ENCODE measurements at regions not wholly inside any gene's neighbourhood (a gene's known extent, or its start where the extent isn't known, plus 50 kb on each side); places are given as distances from the start of the nearest gene placed in this dataset.
"Not testable (repeated sequence)": the region's sequence is repeated elsewhere in the genome, so short reads cannot be mapped to it uniquely, and the experiment has no call there.

- not testable (repeated sequence) for H3K9me3 Mint-ChIP-seq; H3K27ac Mint-ChIP-seq; DNase-seq (ENCODE audit: low spot score); H3K4me3 Mint-ChIP-seq; H3K4me1 Mint-ChIP-seq (ENCODE audit: low read depth); H3K36me3 Mint-ChIP-seq (ENCODE audit: low read depth)
- peaks cover 52% of the 10 kb centered on the region for H3K27me3 Mint-ChIP-seq (ENCODE audit: low read depth)
Observed at GRCh38 chr1:22211459-22211858, 68.6 kb upstream of the WNT4 start.

DNA sequence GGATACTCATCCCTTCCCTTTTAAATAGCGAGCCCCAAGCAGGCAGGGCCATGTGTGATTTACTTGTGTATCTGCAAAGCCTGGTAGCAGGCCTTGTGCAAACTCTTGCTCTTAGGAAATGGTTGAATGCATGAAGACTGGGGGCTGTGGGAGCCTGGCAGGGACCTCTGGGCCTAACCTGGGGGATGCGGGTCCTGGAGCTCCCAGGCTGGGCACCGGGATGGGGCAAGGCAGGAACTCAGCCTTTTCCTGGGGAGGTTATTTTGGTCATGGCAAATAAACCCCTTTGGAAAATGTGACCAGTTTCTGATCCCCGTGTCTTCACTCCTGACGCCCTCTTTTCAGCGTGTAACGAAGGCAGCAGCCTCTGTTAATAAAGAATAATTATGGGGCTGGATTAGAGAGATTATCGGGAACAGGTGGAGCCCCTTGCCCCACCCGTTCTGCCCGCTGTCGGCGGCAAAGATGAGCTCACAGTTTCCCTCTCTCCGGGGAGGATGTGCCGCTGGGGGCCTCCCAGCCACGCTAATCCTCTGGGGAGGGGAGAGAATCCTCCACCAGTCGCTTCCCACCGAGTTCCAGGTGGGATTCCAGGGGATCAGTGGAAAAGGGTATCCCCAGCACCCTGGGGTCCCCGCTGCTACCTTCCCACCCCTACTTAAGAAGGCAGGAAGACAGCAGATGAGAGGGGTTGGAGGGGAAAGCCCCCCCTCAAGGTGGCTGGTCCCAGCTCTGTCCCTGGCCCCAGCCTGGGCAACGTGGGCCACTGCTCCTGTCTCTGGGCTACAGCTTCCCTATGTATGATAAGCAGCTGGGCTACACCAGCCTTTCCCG, 69.7 kb upstream of the WNT4 start:
- no peaks in the 10 kb centered on the region for H3K4me1 Mint-ChIP-seq (ENCODE audit: low read depth)
- no peak for DNase-seq (ENCODE audit: low spot score)
- H3K27me3 Mint-ChIP-seq (ENCODE audit: low read depth), result peaks cover 47% of the 10 kb centered on the region
- no peaks in the 10 kb centered on the region for H3K36me3 Mint-ChIP-seq (ENCODE audit: low read depth)
- no peak overlapping the region for H3K4me3 Mint-ChIP-seq
- H3K27ac Mint-ChIP-seq, result no peak overlapping the region
- H3K9me3 Mint-ChIP-seq, result no peaks in the 10 kb centered on the region

DNA sequence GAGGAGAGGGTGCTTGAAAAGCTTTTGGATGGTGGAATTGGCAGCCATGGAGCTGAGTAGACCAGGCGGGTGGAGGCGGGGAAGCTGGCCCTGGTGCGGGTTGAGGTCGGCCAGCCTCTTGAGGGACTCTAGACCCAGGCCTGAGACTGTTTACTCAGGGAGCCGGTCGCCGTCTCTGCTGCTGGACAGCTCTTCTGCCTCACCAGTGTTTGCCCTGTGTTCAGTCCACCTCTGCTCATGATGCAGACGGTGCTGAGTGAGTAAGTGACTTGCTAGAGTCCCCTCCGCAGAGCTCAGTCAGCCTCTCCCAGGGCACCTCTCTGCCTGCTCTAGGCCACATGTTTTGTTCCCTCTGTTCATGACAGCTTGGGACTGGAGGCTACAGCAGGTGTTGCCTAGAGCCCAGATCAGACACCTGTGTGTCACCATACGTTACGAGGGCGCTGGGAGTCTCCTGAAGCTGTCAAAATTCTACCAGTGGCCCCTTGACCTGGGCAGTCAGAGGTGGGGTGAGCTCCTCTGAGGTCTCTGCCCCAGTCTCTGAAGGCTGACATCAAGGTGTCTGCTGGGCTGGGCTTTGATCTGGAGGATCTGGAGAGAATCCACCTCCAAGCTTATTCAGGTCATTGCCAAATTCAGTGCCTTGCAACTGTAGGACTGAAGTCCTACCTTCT, 73.5 kb upstream of the WNT4 start:
- Mint-ChIP-seq H3K9me3 (no peaks in the 10 kb centered on the region), H3K27me3 (ENCODE audit: low read depth) (peaks cover 28% of the 10 kb centered on the region), H3K4me1 (ENCODE audit: low read depth) (no peaks in the 10 kb centered on the region), H3K27ac (no peak overlapping the region), H3K36me3 (ENCODE audit: low read depth) (no peaks in the 10 kb centered on the region), H3K4me3 (no peak overlapping the region)
- no peak for DNase-seq (ENCODE audit: low spot score)

GRCh38 chr1:22216966-22217365, 74.1 kb upstream of the WNT4 start:
- no peak for DNase-seq (ENCODE audit: low spot score)
- Mint-ChIP-seq H3K27ac (no peak overlapping the region), H3K9me3 (no peaks in the 10 kb centered on the region), H3K36me3 (ENCODE audit: low read depth) (no peaks in the 10 kb centered on the region), H3K4me3 (no peak overlapping the region), H3K27me3 (ENCODE audit: low read depth) (peaks cover 23% of the 10 kb centered on the region), H3K4me1 (ENCODE audit: low read depth) (no peaks in the 10 kb centered on the region)

- Mint-ChIP-seq H3K9me3 (no peaks in the 10 kb centered on the region), H3K36me3 (ENCODE audit: low read depth) (no peaks in the 10 kb centered on the region), H3K27me3 (ENCODE audit: low read depth) (peaks cover 17% of the 10 kb centered on the region), H3K4me3 (no peak overlapping the region), H3K27ac (no peak overlapping the region), H3K4me1 (ENCODE audit: low read depth) (no peaks in the 10 kb centered on the region)
- DNase-seq (ENCODE audit: low spot score), result no peak
Observed at GRCh38 chr1:22217811-22218460, 75.0 kb upstream of the WNT4 start.

DNA sequence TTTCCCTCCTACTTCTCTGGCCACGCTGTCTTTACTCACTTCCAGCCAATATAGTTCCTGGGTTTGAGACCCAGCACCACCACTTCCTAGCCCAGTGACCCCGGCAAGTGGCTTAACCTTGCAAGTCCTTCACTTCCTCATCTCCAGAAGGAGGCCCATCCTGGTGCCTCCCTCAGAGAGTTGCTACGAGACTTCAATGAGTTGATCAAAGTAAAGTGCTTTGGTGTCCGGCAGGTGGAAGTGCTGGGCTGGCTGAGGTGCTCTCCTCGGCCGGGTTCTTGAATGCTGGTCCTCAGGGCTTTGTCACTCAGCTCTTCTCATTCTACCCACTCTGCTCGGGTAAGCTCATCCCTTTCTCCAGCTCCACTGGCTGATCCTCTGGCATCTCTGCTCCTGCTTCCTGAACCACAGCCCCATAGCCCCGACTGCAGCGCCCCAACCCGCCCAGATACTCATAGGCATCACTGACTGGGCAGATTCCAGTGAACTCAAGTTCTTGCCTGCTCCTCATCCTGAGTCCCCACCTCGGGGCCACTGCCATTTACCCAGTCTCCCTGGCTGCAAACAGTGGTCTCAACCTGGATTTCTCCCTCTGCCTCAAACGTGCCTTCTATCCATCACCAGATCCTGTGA, 75.8 kb upstream of the WNT4 start:
- Mint-ChIP-seq H3K27me3 (ENCODE audit: low read depth) (peaks cover 13% of the 10 kb centered on the region), H3K36me3 (ENCODE audit: low read depth) (no peaks in the 10 kb centered on the region), H3K27ac (no peak overlapping the region), H3K4me3 (no peak overlapping the region), H3K4me1 (ENCODE audit: low read depth) (no peaks in the 10 kb centered on the region), H3K9me3 (no peaks in the 10 kb centered on the region)
- no peak for DNase-seq (ENCODE audit: low spot score)

DNA sequence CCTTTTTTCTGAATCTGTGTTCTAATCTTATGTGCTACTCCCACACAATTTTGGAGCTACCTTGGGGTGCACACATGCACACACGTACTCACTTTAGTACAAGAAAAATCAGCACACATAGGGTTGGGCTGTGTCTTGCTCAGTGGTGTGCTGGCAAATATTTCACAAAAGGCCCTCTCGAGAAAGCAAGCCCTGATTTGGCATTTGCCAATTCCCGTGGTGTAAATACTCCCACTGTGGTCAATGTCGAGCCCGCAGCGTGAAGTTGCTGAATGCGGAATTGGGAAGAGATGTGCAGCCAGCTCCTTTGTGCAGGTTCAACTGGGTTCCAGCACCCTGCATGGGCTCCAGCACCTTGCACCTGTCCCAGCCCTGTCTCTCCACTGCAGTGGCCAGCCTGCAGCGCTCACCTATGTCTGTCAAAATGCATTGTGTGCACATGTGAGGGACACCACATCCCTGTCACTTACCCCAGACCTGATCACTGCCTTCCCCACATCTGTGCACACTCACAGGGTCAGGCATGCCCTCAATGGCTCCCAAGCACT, 78.4 kb upstream of the WNT4 start:
- DNase-seq (ENCODE audit: low spot score), result no peak
- H3K4me3 Mint-ChIP-seq, result no peak overlapping the region
- no peaks in the 10 kb centered on the region for H3K36me3 Mint-ChIP-seq (ENCODE audit: low read depth)
- peaks cover 4% of the 10 kb centered on the region for H3K27me3 Mint-ChIP-seq (ENCODE audit: low read depth)
- no peak overlapping the region for H3K27ac Mint-ChIP-seq
- no peaks in the 10 kb centered on the region for H3K9me3 Mint-ChIP-seq
- no peaks in the 10 kb centered on the region for H3K4me1 Mint-ChIP-seq (ENCODE audit: low read depth)

GRCh38 chr1:22222723-22223122, 79.8 kb upstream of the WNT4 start:
- Mint-ChIP-seq H3K4me1 (ENCODE audit: low read depth) (no peaks in the 10 kb centered on the region), H3K9me3 (no peaks in the 10 kb centered on the region), H3K27ac (no peak overlapping the region), H3K27me3 (ENCODE audit: low read depth) (peaks cover 7% of the 10 kb centered on the region), H3K36me3 (ENCODE audit: low read depth) (no peaks in the 10 kb centered on the region), H3K4me3 (no peak overlapping the region)
- DNase-seq (ENCODE audit: low spot score), result no peak

DNA sequence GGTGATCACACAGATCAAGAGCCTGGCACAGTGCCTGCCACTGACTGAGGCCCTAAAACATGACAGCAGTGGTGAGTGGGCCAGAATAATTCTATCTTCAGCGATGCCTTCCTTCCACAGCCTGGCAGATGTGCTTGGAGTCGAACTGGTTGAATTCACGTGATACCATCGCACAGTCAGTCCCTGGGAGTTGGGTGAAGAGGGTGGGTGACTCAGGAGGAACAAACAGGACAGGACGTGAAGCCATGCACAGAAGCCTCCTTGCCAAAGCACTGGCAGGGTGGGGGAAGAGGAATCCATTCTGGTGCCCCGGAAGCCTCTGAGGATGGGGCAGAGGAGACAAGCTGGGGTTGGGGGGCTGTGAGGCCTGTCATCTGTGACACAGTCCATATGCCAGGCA, 80.3 kb upstream of the WNT4 start:
- DNase-seq (ENCODE audit: low spot score), result no peak
- Mint-ChIP-seq H3K9me3 (no peaks in the 10 kb centered on the region), H3K27ac (no peak overlapping the region), H3K27me3 (ENCODE audit: low read depth) (peaks cover 7% of the 10 kb centered on the region), H3K36me3 (ENCODE audit: low read depth) (no peaks in the 10 kb centered on the region), H3K4me3 (no peak overlapping the region), H3K4me1 (ENCODE audit: low read depth) (no peaks in the 10 kb centered on the region)

GRCh38 chr1:22224091-22224490, 81.2 kb upstream of the WNT4 start:
- no peak for DNase-seq (ENCODE audit: low spot score)
- no peak overlapping the region for H3K4me3 Mint-ChIP-seq
- no peak overlapping the region for H3K27ac Mint-ChIP-seq
- no peaks in the 10 kb centered on the region for H3K4me1 Mint-ChIP-seq (ENCODE audit: low read depth)
- peaks cover 7% of the 10 kb centered on the region for H3K27me3 Mint-ChIP-seq (ENCODE audit: low read depth)
- H3K36me3 Mint-ChIP-seq (ENCODE audit: low read depth), result no peaks in the 10 kb centered on the region
- H3K9me3 Mint-ChIP-seq, result no peaks in the 10 kb centered on the region

GRCh38 chr1:22224631-22225030, 81.7 kb upstream of the WNT4 start:
- Mint-ChIP-seq H3K27ac (no peak overlapping the region), H3K36me3 (ENCODE audit: low read depth) (no peaks in the 10 kb centered on the region), H3K4me1 (ENCODE audit: low read depth) (no peaks in the 10 kb centered on the region), H3K9me3 (no peaks in the 10 kb centered on the region), H3K27me3 (ENCODE audit: low read depth) (peaks cover 6% of the 10 kb centered on the region), H3K4me3 (no peak overlapping the region)
- no peak for DNase-seq (ENCODE audit: low spot score)

- H3K27me3 Mint-ChIP-seq (ENCODE audit: low read depth), result peaks cover 5% of the 10 kb centered on the region
- H3K36me3 Mint-ChIP-seq (ENCODE audit: low read depth), result no peaks in the 10 kb centered on the region
- no peak overlapping the region for H3K4me3 Mint-ChIP-seq
- no peaks in the 10 kb centered on the region for H3K9me3 Mint-ChIP-seq
- no peak for DNase-seq (ENCODE audit: low spot score)
- no peaks in the 10 kb centered on the region for H3K4me1 Mint-ChIP-seq (ENCODE audit: low read depth)
- no peak overlapping the region for H3K27ac Mint-ChIP-seq
Observed at GRCh38 chr1:22225858-22226589, 83.1 kb upstream of the WNT4 start.

DNA sequence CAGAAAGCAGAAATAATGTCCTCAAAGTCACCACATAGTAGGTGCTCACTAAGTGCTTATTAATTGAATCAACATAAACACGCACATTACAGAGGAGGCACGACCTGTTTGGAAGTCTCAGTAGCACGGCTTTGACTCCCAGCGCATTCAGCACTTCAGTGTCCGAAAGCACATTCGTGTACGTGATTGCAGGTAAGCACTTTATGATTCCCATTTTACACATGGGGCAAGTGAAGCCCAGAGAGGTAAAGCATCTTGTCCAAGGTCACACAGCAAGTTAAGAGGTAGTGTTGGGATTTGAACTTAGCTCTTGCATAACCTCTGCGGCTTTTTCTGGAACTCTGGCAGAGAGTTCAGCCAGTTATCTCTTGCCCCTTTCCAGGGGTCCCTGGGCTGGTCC, 85.2 kb upstream of the WNT4 start:
- H3K36me3 Mint-ChIP-seq (ENCODE audit: low read depth), result no peaks in the 10 kb centered on the region
- no peak overlapping the region for H3K27ac Mint-ChIP-seq
- H3K4me3 Mint-ChIP-seq, result no peak overlapping the region
- DNase-seq (ENCODE audit: low spot score), result no peak
- H3K27me3 Mint-ChIP-seq (ENCODE audit: low read depth), result peaks cover 5% of the 10 kb centered on the region
- no peaks in the 10 kb centered on the region for H3K9me3 Mint-ChIP-seq
- H3K4me1 Mint-ChIP-seq (ENCODE audit: low read depth), result no peaks in the 10 kb centered on the region
